NCI-H526 treated with DMSO at 0.1 percent for 48 hours (cell line): ENCODE measurements at regions not wholly inside any gene's neighbourhood (a gene's known extent, or its start where the extent isn't known, plus 50 kb on each side); places are given as distances from the start of the nearest gene placed in this dataset.
"Not testable (repeated sequence)": the region's sequence is repeated elsewhere in the genome, so short reads cannot be mapped to it uniquely, and the experiment has no call there.

Source experiments
- DNase-seq: peaks from one replicate; lab custom pipeline; 2025; lab: John Stamatoyannopoulos, UW

- DNase-seq: no peak
Measured at GRCh38 chr3:27554706-27555105, 70.5 kb upstream of the SLC4A7 start.

- no peak for DNase-seq
Measured at GRCh38 chr3:27553886-27554540, 69.8 kb upstream of the SLC4A7 start.

- DNase-seq: not testable (repeated sequence)
Measured at GRCh38 chr3:27552708-27553107, 68.5 kb upstream of the SLC4A7 start.

GRCh38 chr3:27551413-27551812 lies 67.2 kb upstream of the SLC4A7 start:
- not testable (repeated sequence) for DNase-seq

- DNase-seq: no peak
Measured at GRCh38 chr3:27545061-27545460, 60.9 kb upstream of the SLC4A7 start.

GRCh38 chr3:27544372-27544865 lies 60.2 kb upstream of the SLC4A7 start:
- no peak for DNase-seq

- no peak for DNase-seq
Measured at GRCh38 chr3:27542476-27542875, 58.3 kb upstream of the SLC4A7 start.

GRCh38 chr3:27540231-27540630 lies 56.0 kb upstream of the SLC4A7 start:
- no peak for DNase-seq

- DNase-seq: no peak
Measured at GRCh38 chr3:27536491-27536890, 52.3 kb upstream of the SLC4A7 start.

GRCh38 chr3:27535809-27536392 lies 51.7 kb upstream of the SLC4A7 start:
- DNase-seq: no peak

GRCh38 chr3:27533718-27534573 lies 49.8 kb upstream of the SLC4A7 start:
- DNase-seq: no peak
